ENCODE measurements at regions not wholly inside any gene's neighbourhood (a gene's known extent, or its start where the extent isn't known, plus 50 kb on each side); places are given as distances from the start of the nearest gene placed in this dataset.

DNA sequence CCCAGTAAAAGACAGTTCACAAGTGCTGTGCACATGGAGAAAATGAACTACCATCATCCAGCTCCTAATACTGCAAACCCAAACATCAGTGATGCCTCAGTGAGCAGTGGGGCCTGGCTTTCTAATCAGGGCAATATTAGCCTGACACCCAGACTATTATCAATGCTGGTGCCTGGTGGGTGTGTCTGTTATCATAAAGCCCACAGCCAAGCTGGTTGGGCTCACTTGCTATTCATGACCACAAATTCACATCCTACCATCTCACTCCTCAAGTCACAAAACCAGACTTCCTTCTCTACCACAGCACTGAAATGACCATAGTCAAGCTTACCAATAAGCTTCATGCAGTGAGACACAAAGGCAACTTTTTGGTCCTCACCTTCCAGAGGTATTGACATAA, 180.8 kb upstream of the PLN start:
- TF ChIP-seq, protein P1, sequence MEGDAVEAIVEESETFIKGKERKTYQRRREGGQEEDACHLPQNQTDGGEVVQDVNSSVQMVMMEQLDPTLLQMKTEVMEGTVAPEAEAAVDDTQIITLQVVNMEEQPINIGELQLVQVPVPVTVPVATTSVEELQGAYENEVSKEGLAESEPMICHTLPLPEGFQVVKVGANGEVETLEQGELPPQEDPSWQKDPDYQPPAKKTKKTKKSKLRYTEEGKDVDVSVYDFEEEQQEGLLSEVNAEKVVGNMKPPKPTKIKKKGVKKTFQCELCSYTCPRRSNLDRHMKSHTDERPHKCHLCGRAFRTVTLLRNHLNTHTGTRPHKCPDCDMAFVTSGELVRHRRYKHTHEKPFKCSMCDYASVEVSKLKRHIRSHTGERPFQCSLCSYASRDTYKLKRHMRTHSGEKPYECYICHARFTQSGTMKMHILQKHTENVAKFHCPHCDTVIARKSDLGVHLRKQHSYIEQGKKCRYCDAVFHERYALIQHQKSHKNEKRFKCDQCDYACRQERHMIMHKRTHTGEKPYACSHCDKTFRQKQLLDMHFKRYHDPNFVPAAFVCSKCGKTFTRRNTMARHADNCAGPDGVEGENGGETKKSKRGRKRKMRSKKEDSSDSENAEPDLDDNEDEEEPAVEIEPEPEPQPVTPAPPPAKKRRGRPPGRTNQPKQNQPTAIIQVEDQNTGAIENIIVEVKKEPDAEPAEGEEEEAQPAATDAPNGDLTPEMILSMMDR (IDR thresholded peaks at IDR 0.05): no peak
- TF ChIP-seq MAX (CRISPR knock-in tag; IDR thresholded peaks at IDR 0.05) (no peak), PRDM15 (CRISPR knock-in tag; IDR thresholded peaks at IDR 0.05) (no peak), FOXP1 (CRISPR knock-in tag; IDR thresholded peaks at IDR 0.05; ENCODE audit: borderline replicate concordance) (no peak)
- TF ChIP-seq, protein P2, sequence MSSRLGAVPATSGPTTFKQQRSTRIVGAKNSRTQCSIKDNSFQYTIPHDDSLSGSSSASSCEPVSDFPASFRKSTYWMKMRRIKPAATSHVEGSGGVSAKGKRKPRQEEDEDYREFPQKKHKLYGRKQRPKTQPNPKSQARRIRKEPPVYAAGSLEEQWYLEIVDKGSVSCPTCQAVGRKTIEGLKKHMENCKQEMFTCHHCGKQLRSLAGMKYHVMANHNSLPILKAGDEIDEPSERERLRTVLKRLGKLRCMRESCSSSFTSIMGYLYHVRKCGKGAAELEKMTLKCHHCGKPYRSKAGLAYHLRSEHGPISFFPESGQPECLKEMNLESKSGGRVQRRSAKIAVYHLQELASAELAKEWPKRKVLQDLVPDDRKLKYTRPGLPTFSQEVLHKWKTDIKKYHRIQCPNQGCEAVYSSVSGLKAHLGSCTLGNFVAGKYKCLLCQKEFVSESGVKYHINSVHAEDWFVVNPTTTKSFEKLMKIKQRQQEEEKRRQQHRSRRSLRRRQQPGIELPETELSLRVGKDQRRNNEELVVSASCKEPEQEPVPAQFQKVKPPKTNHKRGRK (CRISPR knock-in tag; IDR thresholded peaks at IDR 0.05; ENCODE audit: borderline replicate concordance): no peak
- TF ChIP-seq, protein P3, sequence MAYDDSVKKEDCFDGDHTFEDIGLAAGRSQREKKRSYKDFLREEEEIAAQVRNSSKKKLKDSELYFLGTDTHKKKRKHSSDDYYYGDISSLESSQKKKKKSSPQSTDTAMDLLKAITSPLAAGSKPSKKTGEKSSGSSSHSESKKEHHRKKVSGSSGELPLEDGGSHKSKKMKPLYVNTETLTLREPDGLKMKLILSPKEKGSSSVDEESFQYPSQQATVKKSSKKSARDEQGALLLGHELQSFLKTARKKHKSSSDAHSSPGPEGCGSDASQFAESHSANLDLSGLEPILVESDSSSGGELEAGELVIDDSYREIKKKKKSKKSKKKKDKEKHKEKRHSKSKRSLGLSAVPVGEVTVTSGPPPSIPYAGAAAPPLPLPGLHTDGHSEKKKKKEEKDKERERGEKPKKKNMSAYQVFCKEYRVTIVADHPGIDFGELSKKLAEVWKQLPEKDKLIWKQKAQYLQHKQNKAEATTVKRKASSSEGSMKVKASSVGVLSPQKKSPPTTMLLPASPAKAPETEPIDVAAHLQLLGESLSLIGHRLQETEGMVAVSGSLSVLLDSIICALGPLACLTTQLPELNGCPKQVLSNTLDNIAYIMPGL (CRISPR knock-in tag; IDR thresholded peaks at IDR 0.05): no peak

Data from WTC11 (cell line).